SK-N-SH treated with all-trans-retinoic acid at 6 μM for 48 hours (cell line): ENCODE measurements at regions not wholly inside any gene's neighbourhood (a gene's known extent, or its start where the extent isn't known, plus 50 kb on each side); places are given as distances from the start of the nearest gene placed in this dataset.

Experiments
- BACH2 ChIP-seq: fragments of 250-450 bp; sonication (Bioruptor Pico); IDR thresholded peaks from 2 replicates; pipeline ENCODE4 v1.9.0; 2021; ENCODE audit warnings: mild to moderate bottlenecking, borderline replicate concordance
- CSDC2 ChIP-seq: fragments of 250-450 bp; sonication (Bioruptor Pico); IDR thresholded peaks from 2 replicates; pipeline ENCODE4 v1.5.0; 2020; ENCODE audit warnings: mild to moderate bottlenecking, moderate library complexity
- GLIS3 ChIP-seq: fragments of 250-450 bp; sonication (Bioruptor Pico); IDR thresholded peaks from 2 replicates; pipeline ENCODE4 v1.5.0; 2020; ENCODE audit warnings: mild to moderate bottlenecking, moderate library complexity
- ISL1 ChIP-seq: fragments of 250-450 bp; sonication (Bioruptor Pico); IDR thresholded peaks from 2 replicates; pipeline ENCODE4 v2.1.2; 2022; ENCODE audit warnings: mild to moderate bottlenecking, moderate library complexity
- POU6F1 ChIP-seq: fragments of 250-450 bp; sonication (Bioruptor Pico); IDR thresholded peaks from 2 replicates; pipeline ENCODE4 v1.8.0; 2021; ENCODE audit warnings: low read depth, mild to moderate bottlenecking, moderate library complexity, borderline replicate concordance
- RARB ChIP-seq: fragments of 250-450 bp; sonication (Bioruptor Pico); IDR thresholded peaks from 2 replicates; pipeline ENCODE4 v1.8.0; 2021; ENCODE audit warnings: mild to moderate bottlenecking, moderate library complexity
- TOX ChIP-seq: fragments of 250-450 bp; sonication (Bioruptor Pico); IDR thresholded peaks from 2 replicates; pipeline ENCODE4 v1.8.0; 2021; ENCODE audit warnings: mild to moderate bottlenecking, moderate library complexity, borderline replicate concordance
- ZC3H10 ChIP-seq: fragments of 250-450 bp; sonication (Bioruptor Pico); IDR thresholded peaks from 2 replicates; pipeline ENCODE4 v1.5.1; 2021; ENCODE audit warnings: mild to moderate bottlenecking, moderate library complexity
- ZFP3 ChIP-seq: fragments of 250-450 bp; sonication (Bioruptor Pico); IDR thresholded peaks from 2 replicates; pipeline ENCODE4 v1.5.0; 2020; ENCODE audit warnings: mild to moderate bottlenecking, moderate library complexity
- ZNF565 ChIP-seq: fragments of 450-650 bp; formaldehyde crosslinking; conservative IDR thresholded peaks from 2 replicates; pipeline ENCODE4 v1.5.0; 2020; ENCODE audit warnings: low read depth, mild to moderate bottlenecking, moderate library complexity
- TF ChIP-seq, protein P1 (sequence below): fragments of 250-450 bp; sonication (Bioruptor Pico); IDR thresholded peaks from 2 replicates; pipeline ENCODE4 v1.8.0; 2020; ENCODE audit warnings: mild to moderate bottlenecking, moderate library complexity, borderline replicate concordance
- TF ChIP-seq, protein P2 (sequence below): fragments of 250-450 bp; sonication (Bioruptor Pico); IDR thresholded peaks from 2 replicates; pipeline ENCODE4 v1.5.1; 2020; ENCODE audit warnings: low read depth, mild to moderate bottlenecking, moderate library complexity
- TF ChIP-seq, protein P3 (sequence below): fragments of 250-450 bp; sonication (Bioruptor Pico); IDR thresholded peaks from 2 replicates; pipeline ENCODE4 v1.5.0; 2020; ENCODE audit warnings: mild to moderate bottlenecking, moderate library complexity

GRCh38 chr12:74456431-74456830 is 81.2 kb upstream of the ATXN7L3B start:
- TF ChIP-seq TOX (no peak), ZNF565 (no peak), GLIS3 (no peak), ZFP3 (CRISPR knock-in tag) (no peak), CSDC2 (CRISPR knock-in tag) (no peak), ZC3H10 (no peak), BACH2 (CRISPR knock-in tag) (no peak), ISL1 (no peak), RARB (no peak), POU6F1 (CRISPR knock-in tag) (no peak)
- TF ChIP-seq, protein P1, sequence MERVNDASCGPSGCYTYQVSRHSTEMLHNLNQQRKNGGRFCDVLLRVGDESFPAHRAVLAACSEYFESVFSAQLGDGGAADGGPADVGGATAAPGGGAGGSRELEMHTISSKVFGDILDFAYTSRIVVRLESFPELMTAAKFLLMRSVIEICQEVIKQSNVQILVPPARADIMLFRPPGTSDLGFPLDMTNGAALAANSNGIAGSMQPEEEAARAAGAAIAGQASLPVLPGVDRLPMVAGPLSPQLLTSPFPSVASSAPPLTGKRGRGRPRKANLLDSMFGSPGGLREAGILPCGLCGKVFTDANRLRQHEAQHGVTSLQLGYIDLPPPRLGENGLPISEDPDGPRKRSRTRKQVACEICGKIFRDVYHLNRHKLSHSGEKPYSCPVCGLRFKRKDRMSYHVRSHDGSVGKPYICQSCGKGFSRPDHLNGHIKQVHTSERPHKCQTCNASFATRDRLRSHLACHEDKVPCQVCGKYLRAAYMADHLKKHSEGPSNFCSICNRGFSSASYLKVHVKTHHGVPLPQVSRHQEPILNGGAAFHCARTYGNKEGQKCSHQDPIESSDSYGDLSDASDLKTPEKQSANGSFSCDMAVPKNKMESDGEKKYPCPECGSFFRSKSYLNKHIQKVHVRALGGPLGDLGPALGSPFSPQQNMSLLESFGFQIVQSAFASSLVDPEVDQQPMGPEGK (CRISPR knock-in tag), result no peak
- TF ChIP-seq, protein P2, sequence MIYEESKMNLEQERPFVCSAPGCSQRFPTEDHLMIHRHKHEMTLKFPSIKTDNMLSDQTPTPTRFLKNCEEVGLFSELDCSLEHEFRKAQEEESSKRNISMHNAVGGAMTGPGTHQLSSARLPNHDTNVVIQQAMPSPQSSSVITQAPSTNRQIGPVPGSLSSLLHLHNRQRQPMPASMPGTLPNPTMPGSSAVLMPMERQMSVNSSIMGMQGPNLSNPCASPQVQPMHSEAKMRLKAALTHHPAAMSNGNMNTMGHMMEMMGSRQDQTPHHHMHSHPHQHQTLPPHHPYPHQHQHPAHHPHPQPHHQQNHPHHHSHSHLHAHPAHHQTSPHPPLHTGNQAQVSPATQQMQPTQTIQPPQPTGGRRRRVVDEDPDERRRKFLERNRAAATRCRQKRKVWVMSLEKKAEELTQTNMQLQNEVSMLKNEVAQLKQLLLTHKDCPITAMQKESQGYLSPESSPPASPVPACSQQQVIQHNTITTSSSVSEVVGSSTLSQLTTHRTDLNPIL (CRISPR knock-in tag), result no peak
- TF ChIP-seq, protein P3, sequence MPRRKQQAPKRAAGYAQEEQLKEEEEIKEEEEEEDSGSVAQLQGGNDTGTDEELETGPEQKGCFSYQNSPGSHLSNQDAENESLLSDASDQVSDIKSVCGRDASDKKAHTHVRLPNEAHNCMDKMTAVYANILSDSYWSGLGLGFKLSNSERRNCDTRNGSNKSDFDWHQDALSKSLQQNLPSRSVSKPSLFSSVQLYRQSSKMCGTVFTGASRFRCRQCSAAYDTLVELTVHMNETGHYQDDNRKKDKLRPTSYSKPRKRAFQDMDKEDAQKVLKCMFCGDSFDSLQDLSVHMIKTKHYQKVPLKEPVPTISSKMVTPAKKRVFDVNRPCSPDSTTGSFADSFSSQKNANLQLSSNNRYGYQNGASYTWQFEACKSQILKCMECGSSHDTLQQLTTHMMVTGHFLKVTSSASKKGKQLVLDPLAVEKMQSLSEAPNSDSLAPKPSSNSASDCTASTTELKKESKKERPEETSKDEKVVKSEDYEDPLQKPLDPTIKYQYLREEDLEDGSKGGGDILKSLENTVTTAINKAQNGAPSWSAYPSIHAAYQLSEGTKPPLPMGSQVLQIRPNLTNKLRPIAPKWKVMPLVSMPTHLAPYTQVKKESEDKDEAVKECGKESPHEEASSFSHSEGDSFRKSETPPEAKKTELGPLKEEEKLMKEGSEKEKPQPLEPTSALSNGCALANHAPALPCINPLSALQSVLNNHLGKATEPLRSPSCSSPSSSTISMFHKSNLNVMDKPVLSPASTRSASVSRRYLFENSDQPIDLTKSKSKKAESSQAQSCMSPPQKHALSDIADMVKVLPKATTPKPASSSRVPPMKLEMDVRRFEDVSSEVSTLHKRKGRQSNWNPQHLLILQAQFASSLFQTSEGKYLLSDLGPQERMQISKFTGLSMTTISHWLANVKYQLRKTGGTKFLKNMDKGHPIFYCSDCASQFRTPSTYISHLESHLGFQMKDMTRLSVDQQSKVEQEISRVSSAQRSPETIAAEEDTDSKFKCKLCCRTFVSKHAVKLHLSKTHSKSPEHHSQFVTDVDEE (CRISPR knock-in tag), result no peak
